Right cardiac atrium (tissue), 5 donors: ENCODE measurements at regions not wholly inside any gene's neighbourhood (a gene's known extent, or its start where the extent isn't known, plus 50 kb on each side); places are given as distances from the start of the nearest gene placed in this dataset.
A peak's percentile ranks its signal among the peaks of the same experiment; 100 is the strongest.
"Not testable (repeated sequence)": the region's sequence is repeated elsewhere in the genome, so short reads cannot be mapped to it uniquely, and the experiment has no call there.

Experiments used
- ATAC-seq, 2 donors: fragments of 200-7000 bp; cut with Tn5 transposase; one replicate each; pipeline versions ENCODE4 v1.8.0 to v1.9.1; 2020; ENCODE audit warnings: moderate library complexity in 2 of 2, mild to moderate bottlenecking in 1 of 2
- DNase-seq, 3 donors: peaks; one replicate each; pipeline ENCODE4 v3.0.0-alpha.2; 2020
- H3K27ac ChIP-seq: one replicate; pipeline ENCODE4 v1.5.1; 2013; ENCODE audit warnings: mild to moderate bottlenecking, low read length, control low read depth, moderate library complexity
- H3K27me3 ChIP-seq: one replicate; pipeline ENCODE4 v1.6.1; 2013; ENCODE audit not compliant: control insufficient read depth, insufficient read depth
- H3K4me1 ChIP-seq: one replicate; pipeline ENCODE4 v1.6.1; 2013; ENCODE audit warnings: low read length; ENCODE audit not compliant: control insufficient read depth, insufficient read depth
- H3K4me3 ChIP-seq: one replicate; pipeline ENCODE4 v1.5.1; 2013; ENCODE audit warnings: low read length, control low read depth
- H3K9me3 ChIP-seq: one replicate; pipeline ENCODE4 v1.6.1; 2013; ENCODE audit warnings: low read length; ENCODE audit not compliant: control insufficient read depth
- whole genome bisulfite sequencing: extraction: QIAGEN DNeasy Blood & Tissue Kit; methylation state at CpG from one replicate; pipeline ENCODE4 v1.1.7; 2013; 5-methylcytosine and 5-hydroxymethylcytosine counted together
- intact Hi-C, 4 donors: fragments of 100-400 bp; cut with DNase I; formaldehyde crosslinking; loops; one replicate each; pipeline versions ENCODE4 v1.11.0 to v1.14.0; 2022 to 2023
- donor health status: healthy with polysubstance abuse.
- donor health status: DM: no; HTN: yes; CAD: no.
- donor health status: DM: no; HTN: no; CAD: no.
- donor health status: DM: no; HTN: yes; CAD: no; lungs with severe emphysema.
- donor health status: DM: yes; HTN: yes; CAD: no.

DNA sequence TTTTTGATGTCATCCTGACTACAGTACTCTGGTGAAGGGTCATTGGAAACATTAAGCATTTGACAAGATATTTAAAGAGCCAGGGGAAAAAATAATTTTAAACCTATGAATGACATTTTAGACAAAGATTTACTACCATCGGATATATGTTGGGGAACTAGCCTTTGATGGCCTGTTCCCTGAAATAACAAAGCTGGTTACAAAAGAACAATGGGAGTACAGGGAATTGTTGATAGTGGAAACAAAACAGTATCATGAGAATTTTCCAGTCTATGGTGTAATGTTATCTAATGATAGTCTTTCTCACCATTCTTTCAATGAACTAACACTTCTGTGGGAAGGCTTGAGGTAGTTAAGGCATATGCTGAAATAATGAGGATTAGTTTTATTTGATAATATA, 125.9 kb upstream of the KLHL4 start:
- 50% methylated on average over 1 of the region's 1 CpG for WGBS
- Histone ChIP-seq H3K27ac (no peak overlapping the region), H3K9me3 (no peaks in the 10 kb centered on the region), H3K27me3 (no peaks in the 10 kb centered on the region), H3K4me3 (no peak overlapping the region), H3K4me1 (no peaks in the 10 kb centered on the region)
- intact Hi-C loops, result no loop called here
- DNase-seq (no peak), ATAC-seq (peak in 1 of 2 donors; percentile 55)

- no peak for DNase-seq
Measured at GRCh38 chrX:87392369-87392768, 125.2 kb upstream of the KLHL4 start.

DNA sequence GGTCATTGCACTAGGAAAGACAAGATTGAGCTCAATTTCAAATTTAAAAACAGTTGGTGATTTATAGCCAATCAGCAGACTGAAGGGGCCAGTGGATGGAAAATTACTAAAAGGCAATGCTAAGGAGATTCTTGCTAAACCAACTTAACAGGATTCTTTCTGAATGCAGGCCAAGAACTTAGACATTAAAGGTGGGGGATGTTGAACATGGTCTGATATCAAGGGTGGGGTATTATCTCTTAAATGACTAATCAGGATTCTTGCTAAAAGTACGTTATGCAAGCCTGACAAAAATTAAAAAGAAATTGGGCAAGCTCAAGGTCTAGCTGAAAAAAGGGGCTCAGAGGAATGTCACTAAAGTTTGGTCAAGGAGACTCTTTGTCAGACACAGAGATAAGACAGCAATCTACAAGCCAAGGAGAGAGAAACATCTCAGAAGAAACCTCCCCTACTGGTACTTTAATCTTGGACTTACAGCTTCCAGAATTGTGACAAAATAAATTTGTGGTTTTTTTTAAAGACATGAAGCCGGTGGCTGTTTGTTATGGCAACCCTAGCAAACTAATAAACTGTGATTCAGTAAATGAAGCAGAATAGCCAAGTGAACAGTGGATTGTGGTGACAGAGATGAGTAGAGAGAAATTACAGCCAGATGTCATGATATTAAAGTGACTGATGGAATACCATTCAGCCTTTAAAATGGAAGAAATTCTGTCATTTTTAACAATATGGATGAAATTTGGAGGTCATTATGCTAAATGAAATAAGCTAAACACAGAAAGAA, 120.3 kb upstream of the KLHL4 start:
- WGBS, result 34% methylated on average over 2 of the region's 2 CpGs
- no peaks in the 10 kb centered on the region for H3K27me3 ChIP-seq
- no peaks in the 10 kb centered on the region for H3K4me1 ChIP-seq
- no peak overlapping the region for H3K4me3 ChIP-seq
- ATAC-seq (no peak), DNase-seq (no peak)
- intact Hi-C loops, result no loop called here
- H3K9me3 ChIP-seq, result no peaks in the 10 kb centered on the region
- H3K27ac ChIP-seq, result no peak overlapping the region

More at GRCh38 chrX:87392369-87392768, 125.2 kb upstream of the KLHL4 start:
- Histone ChIP-seq H3K4me1 (no peaks in the 10 kb centered on the region), H3K27ac (no peak overlapping the region), H3K27me3 (no peaks in the 10 kb centered on the region), H3K4me3 (no peak overlapping the region), H3K9me3 (no peaks in the 10 kb centered on the region)
- ATAC-seq, result no peak
- WGBS, result 68% methylated on average over 2 of the region's 2 CpGs
- intact Hi-C loops, result no loop called here

GRCh38 chrX:87402256-87402655, 115.3 kb upstream of the KLHL4 start:
- no peak overlapping the region for H3K4me3 ChIP-seq
- no peaks in the 10 kb centered on the region for H3K4me1 ChIP-seq
- no peaks in the 10 kb centered on the region for H3K9me3 ChIP-seq
- H3K27ac ChIP-seq, result no peak overlapping the region
- ATAC-seq, result no peak
- intact Hi-C loops, result no loop called here
- no peaks in the 10 kb centered on the region for H3K27me3 ChIP-seq
- no peak for DNase-seq
- WGBS, result 89% methylated on average over 1 of the region's 1 CpG

DNA sequence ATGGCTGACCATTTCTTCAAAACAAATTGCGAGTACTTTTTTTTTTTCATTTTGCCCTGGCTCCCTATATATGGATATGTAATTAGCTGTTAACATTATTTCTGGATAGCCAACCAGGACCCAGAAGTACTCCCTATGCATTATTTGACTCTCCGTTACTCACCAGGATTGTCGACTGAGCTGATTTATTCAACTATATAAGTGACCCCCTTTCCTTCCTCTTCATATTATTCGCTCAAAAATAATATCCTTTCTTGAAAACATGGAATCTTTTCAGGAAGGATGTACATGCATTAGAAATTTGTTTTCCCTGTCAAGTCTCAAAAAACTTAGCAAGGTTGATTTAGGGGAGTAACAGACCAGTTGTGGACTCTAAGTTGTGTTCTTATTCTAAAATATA, 114.1 kb upstream of the KLHL4 start:
- Histone ChIP-seq H3K4me1 (no peaks in the 10 kb centered on the region), H3K9me3 (no peaks in the 10 kb centered on the region), H3K27ac (no peak overlapping the region), H3K4me3 (no peak overlapping the region), H3K27me3 (no peaks in the 10 kb centered on the region)
- WGBS, result 64% methylated on average over 4 of the region's 4 CpGs
- ATAC-seq, result no peak
- intact Hi-C loops, result no loop called here
- DNase-seq, result no peak

DNA sequence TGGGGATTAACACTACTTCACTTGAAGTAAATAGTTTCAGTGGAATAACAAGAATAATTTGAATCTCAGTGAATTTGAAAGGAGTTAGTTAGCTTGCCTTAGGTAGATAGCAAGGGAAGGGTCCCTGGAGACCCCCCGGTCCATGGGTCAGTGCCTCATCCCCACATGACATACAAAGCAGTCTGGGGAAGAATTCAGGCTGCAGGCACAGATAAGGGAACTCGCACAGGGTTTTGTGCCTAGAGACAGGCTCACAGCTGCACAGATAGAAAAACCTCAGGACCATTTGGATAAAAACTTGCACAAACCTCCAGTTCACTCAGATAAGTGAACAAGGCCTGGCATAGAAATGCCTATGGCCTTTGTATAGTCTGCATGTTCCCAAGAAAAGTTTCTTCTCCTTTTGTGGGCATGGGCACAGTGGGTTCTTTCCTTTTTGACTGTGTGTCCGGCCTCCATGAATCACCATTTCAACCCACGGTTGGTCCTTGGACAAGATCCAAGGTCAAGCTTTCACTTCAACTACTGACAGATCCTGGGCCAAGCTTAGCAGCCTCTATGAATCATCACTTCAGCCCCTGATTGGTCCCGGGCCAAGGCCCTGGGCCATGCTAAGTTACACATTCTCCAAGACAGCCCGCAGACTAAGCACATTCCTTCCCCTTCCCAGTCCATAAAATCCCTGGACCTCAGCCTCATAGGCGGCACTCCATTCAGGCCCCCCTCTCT, 108.3 kb upstream of the KLHL4 start:
- ATAC-seq, result peak; percentile 52 to 97
- H3K4me1 ChIP-seq, result no peaks in the 10 kb centered on the region
- WGBS, result 18% methylated on average over 7 of the region's 7 CpGs

DNA sequence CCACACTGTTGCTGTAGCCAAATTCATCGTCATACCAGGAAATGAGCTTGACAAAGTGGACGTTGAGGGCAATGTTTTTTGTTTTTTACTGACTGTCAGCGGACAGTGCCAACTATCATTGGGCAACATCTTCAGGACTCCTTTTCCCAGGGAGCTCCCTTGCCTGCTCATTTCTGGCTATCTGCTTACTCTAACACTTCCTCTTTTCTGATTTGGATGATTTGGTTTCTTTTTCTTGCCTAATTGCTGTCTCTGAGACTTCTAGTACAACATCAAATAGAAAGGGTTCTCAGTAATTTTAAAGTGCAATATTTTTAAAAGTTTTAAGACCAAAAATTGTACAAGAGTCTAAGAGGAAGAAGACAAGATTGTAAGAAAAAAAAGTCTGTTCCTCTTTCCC, 92.0 kb upstream of the KLHL4 start:
- WGBS, result 81% methylated on average over 3 of the region's 3 CpGs
- Histone ChIP-seq H3K27me3 (no peaks in the 10 kb centered on the region), H3K9me3 (no peaks in the 10 kb centered on the region), H3K27ac (no peak overlapping the region), H3K4me1 (no peaks in the 10 kb centered on the region), H3K4me3 (no peak overlapping the region)
- ATAC-seq (no peak), DNase-seq (no peak)
- intact Hi-C loops, result no loop called here

More for the DNA sequence above, 108.3 kb upstream of the KLHL4 start:
- peak; percentile 59 to 78 (median 70) for DNase-seq
- H3K9me3 ChIP-seq, result no peaks in the 10 kb centered on the region
- H3K27me3 ChIP-seq, result no peaks in the 10 kb centered on the region
- H3K4me3 ChIP-seq, result no peak overlapping the region
- intact Hi-C loops, result no loop called here
- no peak overlapping the region for H3K27ac ChIP-seq

- H3K27ac ChIP-seq, result no peak overlapping the region
- ATAC-seq (peak in 1 of 2 donors; percentile 51), DNase-seq (no peak)
- no peaks in the 10 kb centered on the region for H3K9me3 ChIP-seq
- intact Hi-C loops, result no loop called here
- no peaks in the 10 kb centered on the region for H3K27me3 ChIP-seq
- H3K4me1 ChIP-seq, result no peaks in the 10 kb centered on the region
- no peak overlapping the region for H3K4me3 ChIP-seq
- 41% methylated on average over 4 of the region's 4 CpGs for WGBS
Measured at GRCh38 chrX:87434618-87435017, 83.0 kb upstream of the KLHL4 start.

- H3K9me3 ChIP-seq, H3K27me3 ChIP-seq, H3K4me3 ChIP-seq, DNase-seq, H3K27ac ChIP-seq, H3K4me1 ChIP-seq, ATAC-seq, intact Hi-C loops: not testable (repeated sequence)
- 83% methylated on average over 10 of the region's 10 CpGs for WGBS
Measured at GRCh38 chrX:87448613-87449012, 69.0 kb upstream of the KLHL4 start.

DNA sequence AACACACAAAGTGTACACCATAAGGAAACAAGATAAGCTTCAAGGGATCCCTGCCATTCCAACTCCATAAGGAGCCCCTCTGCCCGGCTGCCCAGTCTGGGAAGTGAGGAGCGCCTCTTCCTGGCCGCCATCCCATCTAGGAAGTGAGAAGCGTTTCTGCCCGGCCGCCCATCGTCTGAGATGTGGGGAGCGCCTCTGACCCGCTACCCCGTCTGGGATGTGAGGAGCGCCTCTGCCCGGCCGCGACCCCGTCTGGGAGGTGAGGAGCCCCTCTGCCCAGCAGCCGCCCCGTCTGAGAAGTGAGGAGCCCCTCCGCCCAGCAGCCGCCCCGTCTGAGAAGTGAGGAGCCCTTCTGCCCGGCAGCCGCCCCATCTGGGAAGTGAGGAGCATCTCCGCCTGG, 51.8 kb upstream of the KLHL4 start:
- intact Hi-C loops, result not testable (repeated sequence)

More for the DNA sequence above, 51.8 kb upstream of the KLHL4 start:
- ATAC-seq, H3K4me1 ChIP-seq, H3K27ac ChIP-seq, H3K27me3 ChIP-seq, H3K4me3 ChIP-seq, H3K9me3 ChIP-seq: not testable (repeated sequence)
- 75% methylated on average over 4 of the region's 23 CpGs for WGBS
- peak in 1 of 3 donors; percentile 39 for DNase-seq
